Ecto neural progenitor cell (in vitro differentiated cells): ENCODE measurements at regions not wholly inside any gene's neighbourhood (a gene's known extent, or its start where the extent isn't known, plus 50 kb on each side); places are given as distances from the start of the nearest gene placed in this dataset.

Experiments used
- DNase-seq: peaks from one replicate; pipeline ENCODE4 v3.0.0-alpha.2; 2018; ENCODE audit warnings: low spot score

- DNase-seq: no peak
Observed at GRCh38 chr4:165667969-165668368, 205.1 kb upstream of the TLL1 start.

DNA sequence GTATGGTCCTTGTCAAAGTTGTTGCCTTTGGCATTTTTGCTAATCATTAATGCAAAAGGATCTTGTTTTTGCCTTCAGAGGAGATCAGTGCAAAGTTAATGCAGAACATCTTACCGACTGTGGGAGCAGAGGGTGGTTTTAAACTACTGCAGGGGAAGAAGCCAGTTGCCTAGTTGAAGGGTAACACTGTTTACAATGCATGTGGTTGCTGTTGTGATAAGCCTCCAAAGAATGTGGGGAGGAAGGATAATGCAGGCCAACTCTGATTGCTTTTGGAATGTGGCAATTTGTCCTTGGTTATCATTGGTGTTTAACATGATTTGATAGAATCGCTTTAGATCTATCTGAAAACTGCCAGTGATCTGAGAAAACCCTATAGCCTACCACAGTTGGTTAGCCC lies 204.3 kb upstream of the TLL1 start:
- no peak for DNase-seq

- no peak for DNase-seq
Observed at GRCh38 chr4:165677081-165677480, 196.0 kb upstream of the TLL1 start.

DNA sequence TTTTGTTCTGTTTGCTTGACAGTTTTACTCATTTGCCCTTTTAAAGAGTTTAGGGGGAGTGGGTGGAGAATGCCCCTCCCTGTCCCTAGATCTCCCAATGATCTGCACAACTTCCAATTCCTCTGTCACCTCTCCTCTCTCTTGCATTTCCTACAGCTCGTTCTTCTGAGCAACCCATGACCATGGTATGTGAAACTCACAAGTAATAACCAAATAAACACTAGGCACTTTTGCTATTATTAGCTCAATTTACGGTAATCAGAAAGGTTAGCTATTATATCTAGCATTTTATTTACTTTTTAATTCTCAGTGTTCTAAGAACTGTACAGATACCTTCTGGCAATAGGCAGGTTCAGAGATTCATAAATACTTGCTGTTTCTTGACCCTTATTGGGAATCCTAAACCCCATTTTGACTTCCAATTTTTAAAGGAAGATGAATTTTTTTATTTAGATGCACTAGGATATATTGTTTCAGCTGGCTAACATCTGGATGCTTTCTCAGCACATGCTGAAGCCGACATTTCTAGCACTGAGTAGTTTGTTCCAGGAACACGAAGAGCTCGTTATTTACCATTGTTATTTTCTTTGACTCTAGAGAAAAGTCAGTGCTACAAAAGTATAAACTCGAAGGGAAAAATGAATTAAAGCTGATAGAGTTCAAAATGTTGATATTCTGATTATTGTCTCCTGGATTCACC lies 194.7 kb upstream of the TLL1 start:
- no peak for DNase-seq

GRCh38 chr4:165678936-165679325 lies 194.1 kb upstream of the TLL1 start:
- DNase-seq: no peak

DNA sequence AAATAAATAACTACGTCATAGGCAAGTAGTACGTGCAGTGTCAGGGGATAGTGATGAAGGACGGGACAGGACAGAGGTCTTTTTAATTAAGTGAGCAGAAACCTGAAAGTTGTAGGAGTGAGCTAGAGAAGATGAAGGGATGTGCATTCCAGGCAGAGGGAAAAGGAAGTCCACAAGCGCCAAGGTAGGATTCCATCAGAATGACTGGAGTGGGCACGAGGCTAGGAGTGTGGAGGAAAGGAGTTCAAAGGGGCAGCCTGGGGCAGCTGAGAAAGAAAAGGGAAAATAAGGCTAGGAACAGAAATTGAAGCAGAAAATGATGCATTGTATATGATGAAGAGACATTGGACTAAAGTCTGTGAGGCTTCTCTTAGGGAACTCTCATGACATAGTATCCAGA lies 192.2 kb upstream of the TLL1 start:
- DNase-seq: no peak

DNA sequence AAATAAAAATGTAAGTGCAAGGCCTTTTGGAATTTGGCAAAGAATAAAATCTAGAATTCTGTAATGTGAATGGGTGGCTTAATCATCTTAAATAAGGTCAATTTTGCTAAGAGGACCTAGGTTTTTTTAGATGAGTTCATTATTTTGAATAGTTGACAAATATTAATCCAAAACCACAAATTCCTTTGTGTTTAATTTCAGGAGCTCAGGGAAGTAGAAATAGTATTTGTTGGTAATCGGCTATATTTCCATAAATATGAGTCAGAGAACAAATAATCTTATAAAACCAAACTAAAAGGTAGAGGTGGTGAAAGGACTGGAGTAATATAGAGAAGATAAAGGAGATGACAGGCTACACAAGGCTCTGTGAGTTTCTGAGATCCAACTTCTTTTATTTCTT lies 190.4 kb upstream of the TLL1 start:
- DNase-seq: no peak

GRCh38 chr4:165684177-165684805 lies 188.7 kb upstream of the TLL1 start:
- no peak for DNase-seq

DNA sequence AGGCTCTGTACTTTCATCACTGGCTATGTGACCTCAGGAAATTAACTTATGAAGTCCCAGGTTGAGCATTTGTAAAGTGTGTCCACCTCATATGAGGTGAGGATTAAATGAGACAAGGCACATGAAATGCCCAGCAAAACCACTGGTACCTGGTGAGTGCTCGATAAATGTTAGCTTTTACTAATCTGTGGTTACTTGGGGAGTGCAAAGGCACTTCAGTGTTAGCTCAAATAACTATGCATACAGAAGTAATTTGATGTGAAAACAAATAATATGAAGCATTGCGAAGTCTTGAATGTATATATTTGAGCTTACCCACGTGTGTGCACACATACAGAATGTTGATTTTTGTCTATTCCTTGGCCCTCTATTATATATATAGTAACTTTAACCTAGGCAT lies 186.3 kb upstream of the TLL1 start:
- DNase-seq: no peak

- no peak for DNase-seq
Observed at GRCh38 chr4:165689159-165689558, 183.9 kb upstream of the TLL1 start.

- no peak for DNase-seq
Observed at GRCh38 chr4:165692082-165692481, 181.0 kb upstream of the TLL1 start.

- DNase-seq: no peak
Observed at GRCh38 chr4:165698272-165698671, 174.8 kb upstream of the TLL1 start.

- DNase-seq: no peak
Observed at GRCh38 chr4:165699055-165699454, 174.0 kb upstream of the TLL1 start.

- DNase-seq: no peak
Observed at GRCh38 chr4:165700855-165701254, 172.2 kb upstream of the TLL1 start.

GRCh38 chr4:165707128-165707527 lies 165.9 kb upstream of the TLL1 start:
- DNase-seq: no peak

DNA sequence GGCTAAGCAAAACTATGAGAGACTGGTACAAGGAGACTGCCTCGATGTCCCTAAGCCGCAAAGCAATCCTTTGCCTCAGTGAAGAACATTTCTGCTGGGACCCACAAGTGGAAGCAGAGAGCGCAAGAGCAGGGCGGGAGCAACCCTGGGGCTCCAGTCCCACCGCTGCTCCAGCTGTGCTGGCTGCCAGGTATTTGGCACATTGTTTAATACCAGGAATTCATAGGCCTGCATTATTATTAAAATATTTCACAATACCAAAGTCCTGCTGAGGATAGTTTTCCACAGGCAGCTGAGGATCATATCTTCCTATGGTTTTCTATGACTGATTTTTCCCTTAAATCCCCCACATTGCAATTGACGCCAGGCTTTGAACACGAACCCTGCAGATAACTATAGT lies 163.5 kb upstream of the TLL1 start:
- DNase-seq: no peak

DNA sequence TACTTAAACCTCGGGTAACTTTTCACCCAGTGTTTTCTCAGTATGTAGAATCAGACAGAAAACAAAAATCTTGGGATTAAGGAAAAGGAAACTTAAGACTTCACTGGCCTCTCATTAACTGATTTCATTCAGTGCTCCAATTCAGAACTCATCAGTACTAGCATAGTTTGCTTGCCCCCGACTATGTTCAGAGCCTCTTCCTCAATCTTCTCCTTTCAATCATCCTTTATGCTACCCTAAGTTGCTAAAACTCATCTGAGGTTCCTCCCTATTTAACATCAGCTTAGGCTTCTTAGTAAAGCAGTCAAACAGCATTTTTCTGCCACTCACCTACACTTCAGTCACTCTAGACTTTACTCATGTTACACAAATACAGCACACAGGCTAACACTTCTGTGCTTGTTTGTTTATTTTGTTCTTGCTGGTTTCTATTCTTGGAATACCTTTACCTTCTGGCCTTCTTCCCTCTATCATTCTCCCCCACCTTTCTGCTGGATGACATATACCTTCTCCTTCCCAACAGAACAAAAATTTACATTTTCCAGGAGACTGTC lies 163.0 kb upstream of the TLL1 start:
- DNase-seq: no peak

DNA sequence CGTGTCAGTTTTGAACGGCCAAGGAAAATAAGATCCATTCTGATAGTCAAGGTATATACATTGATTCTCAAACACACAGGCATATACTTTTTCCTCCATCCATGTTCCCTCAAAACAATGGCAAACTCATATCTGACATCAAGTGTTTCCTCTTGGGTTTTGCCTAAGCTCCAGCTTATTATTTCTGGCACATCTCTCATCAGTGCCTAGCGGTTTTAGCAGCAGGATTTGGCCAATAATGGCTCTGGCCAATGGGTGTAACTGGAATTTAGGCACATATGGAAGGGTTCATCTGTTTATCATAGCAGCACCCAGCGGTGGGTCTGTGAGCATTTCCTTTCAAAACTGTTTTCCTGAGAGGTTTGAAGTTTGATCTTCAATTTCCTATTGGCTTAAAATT lies 161.6 kb upstream of the TLL1 start:
- DNase-seq: no peak

- no peak for DNase-seq
Observed at GRCh38 chr4:165711912-165712311, 161.1 kb upstream of the TLL1 start.

GRCh38 chr4:165714650-165715049 lies 158.4 kb upstream of the TLL1 start:
- DNase-seq: no peak

- DNase-seq: no peak
Observed at GRCh38 chr4:165715211-165715610, 157.8 kb upstream of the TLL1 start.

DNA sequence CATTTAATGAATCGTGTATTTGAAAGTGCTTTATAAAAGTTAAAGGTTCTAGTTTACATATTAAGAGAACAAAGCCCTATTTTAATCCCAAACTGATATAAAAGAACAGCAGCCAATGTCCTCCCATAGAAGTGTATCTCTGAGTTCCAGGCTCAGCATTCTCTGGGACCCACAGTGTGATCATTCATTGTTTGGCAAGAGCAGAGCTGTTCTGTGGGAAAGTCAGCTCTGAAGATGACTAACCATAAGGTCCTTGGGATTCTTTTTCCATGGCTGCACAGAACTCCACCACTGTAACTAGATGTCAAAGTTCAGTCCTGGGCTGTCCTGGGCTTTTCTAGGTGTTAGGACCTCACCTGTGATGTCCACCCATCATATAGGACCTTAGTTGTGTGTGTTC lies 157.0 kb upstream of the TLL1 start:
- DNase-seq: no peak

- DNase-seq: no peak
Observed at GRCh38 chr4:165716472-165716871, 156.6 kb upstream of the TLL1 start.

GRCh38 chr4:165718660-165719059 lies 154.4 kb upstream of the TLL1 start:
- DNase-seq: no peak
